Testis (tissue), 2 donors: ENCODE measurements at regions not wholly inside any gene's neighbourhood (a gene's known extent, or its start where the extent isn't known, plus 50 kb on each side); places are given as distances from the start of the nearest gene placed in this dataset.

Experiments used
- DNase-seq: peaks from one replicate; pipeline ENCODE4 v3.0.0-alpha.2; 2019
- H3K27ac ChIP-seq, 2 donors: fragments of 200-600 bp; sonication (generic); one replicate each; pipeline ENCODE4 v1.5.1; 2019
- H3K27me3 ChIP-seq: fragments of 200-600 bp; sonication (generic); one replicate; pipeline ENCODE4 v1.5.1; 2019
- H3K36me3 ChIP-seq: fragments of 200-600 bp; sonication (generic); one replicate; pipeline ENCODE4 v1.5.1; 2017; ENCODE audit warnings: low read depth; ENCODE audit errors: missing control alignments
- H3K4me1 ChIP-seq: fragments of 200-600 bp; sonication (generic); one replicate; pipeline ENCODE4 v1.5.1; 2019
- H3K4me3 ChIP-seq, 2 donors: fragments of 200-600 bp; sonication (generic); one replicate each; pipeline ENCODE4 v1.5.1; 2017 to 2019
- H3K9me3 ChIP-seq: fragments of 200-600 bp; sonication (generic); one replicate; pipeline ENCODE4 v1.5.1; 2017
- CTCF ChIP-seq, 3 experiments: fragments of 450-650 bp in 2 of 3; fragments of 200-600 bp in 1 of 3; sonication (generic) in 1 of 3; IDR thresholded peaks; one replicate each; pipeline ENCODE4 v1.5.1; 2016 to 2019; ENCODE audit warnings: antibody characterized with exemption in 3 of 3, mild to moderate bottlenecking in 2 of 3, moderate library complexity in 1 of 3
- POLR2A ChIP-seq: fragments of 450-650 bp; IDR thresholded peaks from one replicate; pipeline ENCODE4 v1.6.1; 2017; ENCODE audit warnings: antibody characterized with exemption, mild to moderate bottlenecking, moderate library complexity
- WGBS, 2 donors: methylation state at CpG; one replicate each; pipeline ENCODE4 v1.1.5; 2018; 5-methylcytosine and 5-hydroxymethylcytosine counted together
- intact Hi-C: fragments of 100-400 bp; cut with DNase I; formaldehyde crosslinking; loops from one replicate; pipeline ENCODE4 v1.15.1; 2023; ENCODE audit warnings: low total_unique reads

- H3K9me3 ChIP-seq: no peaks in the 10 kb centered on the region
- intact Hi-C loops: no loop called here
- no peaks in the 10 kb centered on the region for H3K4me1 ChIP-seq
- no peaks in the 10 kb centered on the region for H3K27me3 ChIP-seq
- no peak overlapping the region for H3K4me3 ChIP-seq
- DNase-seq: no peak
- H3K36me3 ChIP-seq: no peaks in the 10 kb centered on the region
- TF ChIP-seq CTCF (IDR thresholded peaks at IDR 0.05) (no peak), POLR2A (no peak)
- WGBS, 2 donors: 92 to 96% methylated on average over 6 of the region's 6 CpGs
- H3K27ac ChIP-seq: no peak overlapping the region
Measured at GRCh38 chr1:194289569-194290266, 1103.3 kb upstream of the B3GALT2 start.

- WGBS, 2 donors: 69 to 78% methylated on average over 1 of the region's 1 CpG
- H3K27ac ChIP-seq: no peak overlapping the region
- H3K9me3 ChIP-seq: no peaks in the 10 kb centered on the region
- H3K36me3 ChIP-seq: no peaks in the 10 kb centered on the region
- intact Hi-C loops: no loop called here
- H3K27me3 ChIP-seq: no peaks in the 10 kb centered on the region
- no peak for DNase-seq
- TF ChIP-seq POLR2A: no peak
- no peak for TF ChIP-seq CTCF (IDR thresholded peaks at IDR 0.05)
- no peaks in the 10 kb centered on the region for H3K4me1 ChIP-seq
- no peak overlapping the region for H3K4me3 ChIP-seq
Measured at GRCh38 chr1:194288238-194288637, 1101.8 kb upstream of the B3GALT2 start.

GRCh38 chr1:194281376-194281775 is 1095.0 kb upstream of the B3GALT2 start:
- DNase-seq: no peak
- Histone ChIP-seq H3K9me3 (no peaks in the 10 kb centered on the region), H3K4me1 (no peaks in the 10 kb centered on the region), H3K27ac (no peak overlapping the region), H3K36me3 (no peaks in the 10 kb centered on the region), H3K4me3 (no peak overlapping the region), H3K27me3 (no peaks in the 10 kb centered on the region)
- TF ChIP-seq CTCF (IDR thresholded peaks at IDR 0.05) (no peak), POLR2A (no peak)
- 54 to 59% methylated on average over 3 of the region's 3 CpGs for WGBS, 2 donors
- intact Hi-C loops: no loop called here

GRCh38 chr1:194280463-194280862 is 1094.0 kb upstream of the B3GALT2 start:
- intact Hi-C loops: no loop called here
- H3K27me3 ChIP-seq: no peaks in the 10 kb centered on the region
- no peak for DNase-seq
- H3K27ac ChIP-seq: no peak overlapping the region
- H3K36me3 ChIP-seq: no peaks in the 10 kb centered on the region
- no peaks in the 10 kb centered on the region for H3K4me1 ChIP-seq
- TF ChIP-seq CTCF (IDR thresholded peaks at IDR 0.05): no peak
- no peak for TF ChIP-seq POLR2A
- no peak overlapping the region for H3K4me3 ChIP-seq
- no peaks in the 10 kb centered on the region for H3K9me3 ChIP-seq
- WGBS, 2 donors: 68 to 79% methylated on average over 4 of the region's 4 CpGs

GRCh38 chr1:194279975-194280374 is 1093.6 kb upstream of the B3GALT2 start:
- TF ChIP-seq POLR2A (no peak), CTCF (IDR thresholded peaks at IDR 0.05) (no peak)
- Histone ChIP-seq H3K27ac (no peak overlapping the region), H3K9me3 (no peaks in the 10 kb centered on the region), H3K36me3 (no peaks in the 10 kb centered on the region), H3K4me3 (no peak overlapping the region), H3K4me1 (no peaks in the 10 kb centered on the region), H3K27me3 (no peaks in the 10 kb centered on the region)
- WGBS, 2 donors: 73 to 83% methylated on average over 3 of the region's 3 CpGs
- intact Hi-C loops: no loop called here
- DNase-seq: no peak
